ENCODE measurements at regions not wholly inside any gene's neighbourhood (a gene's known extent, or its start where the extent isn't known, plus 50 kb on each side); places are given as distances from the start of the nearest gene placed in this dataset.
A peak's percentile ranks its signal among the peaks of the same experiment; 100 is the strongest.

- no peak overlapping the region for H3K4me3 ChIP-seq
- H3K27ac ChIP-seq: no peak overlapping the region
- H3K9me3 ChIP-seq: no peaks in the 10 kb centered on the region
- TF ChIP-seq POLR2AphosphoS5 (IDR thresholded peaks at IDR 0.05; ENCODE audit: insufficient read depth in 1 of 2, low read depth in 1 of 2) (no peak), POLR2A (IDR thresholded peaks at IDR 0.05) (no peak), CTCF (IDR thresholded peaks at IDR 0.05) (no peak)
- DNase-seq (ENCODE audit: extremely low spot score in 2 of 2): no peak
- no peaks in the 10 kb centered on the region for H3K36me3 ChIP-seq
- H3K27me3 ChIP-seq: no peaks in the 10 kb centered on the region
- intact Hi-C loops (cut with DNase I): no loop called here
- no peaks in the 10 kb centered on the region for H3K4me1 ChIP-seq
Observed at GRCh38 chr14:105844047-105844630, 317.8 kb downstream of the TMEM121 start.

DNA sequence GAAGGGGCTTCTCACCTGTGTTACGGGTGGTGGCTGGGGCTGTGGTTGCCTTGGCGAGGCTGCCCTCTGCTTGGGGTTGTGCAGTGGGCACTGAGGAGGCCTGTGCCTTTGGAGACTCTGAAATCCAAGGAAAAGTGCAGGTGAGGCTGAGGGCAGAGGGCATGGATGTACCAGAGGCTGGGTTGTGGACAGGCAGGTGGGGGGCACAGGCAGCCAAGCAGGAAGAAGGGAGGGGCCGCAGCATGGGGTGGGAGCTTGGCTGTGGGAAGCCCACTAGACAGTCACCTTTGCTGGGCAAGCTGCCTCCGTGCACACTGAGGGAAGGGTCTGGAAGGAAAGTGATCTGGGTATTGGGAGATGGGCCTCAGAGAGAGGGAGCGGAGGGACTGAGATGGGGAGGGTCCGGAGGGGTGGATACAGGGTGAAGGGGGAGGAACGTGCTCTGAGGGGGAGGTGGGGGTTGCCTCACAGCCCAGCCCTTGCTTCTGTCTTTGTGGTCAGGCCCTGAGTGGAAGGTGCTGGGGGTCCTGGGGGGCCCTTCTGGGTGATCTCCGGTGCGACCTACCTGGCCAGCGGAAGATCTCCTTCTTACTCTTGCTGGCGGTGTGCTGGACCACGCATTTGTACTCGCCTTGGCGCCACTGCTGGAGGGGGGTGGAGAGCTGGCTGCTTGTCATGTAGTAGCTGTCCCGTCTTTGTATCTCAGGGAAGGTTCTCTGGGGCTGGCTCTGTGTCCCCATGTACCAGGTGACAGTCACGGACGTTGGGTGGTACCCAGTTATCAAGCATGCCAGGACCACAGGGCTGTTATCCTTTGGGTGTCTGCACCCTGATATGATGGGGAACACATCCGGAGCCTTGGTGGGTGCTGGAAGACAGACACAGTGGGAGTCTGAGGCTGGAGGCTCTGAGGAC is 318.7 kb downstream of the TMEM121 start:
- intact Hi-C loops (cut with DNase I): no loop called here
- Histone ChIP-seq H3K4me3 (no peak overlapping the region), H3K27me3 (no peaks in the 10 kb centered on the region), H3K4me1 (no peaks in the 10 kb centered on the region), H3K9me3 (no peaks in the 10 kb centered on the region), H3K36me3 (no peaks in the 10 kb centered on the region), H3K27ac (no peak overlapping the region)
- DNase-seq (ENCODE audit: extremely low spot score in 2 of 2): no peak
- no peak for TF ChIP-seq CTCF (IDR thresholded peaks at IDR 0.05)
- TF ChIP-seq POLR2A (IDR thresholded peaks at IDR 0.05): no peak
- no peak for TF ChIP-seq POLR2AphosphoS5 (IDR thresholded peaks at IDR 0.05; ENCODE audit: insufficient read depth in 1 of 2, low read depth in 1 of 2)

GRCh38 chr14:105845725-105846309 is 319.4 kb downstream of the TMEM121 start:
- intact Hi-C loops (cut with DNase I): no loop called here
- no peak for TF ChIP-seq POLR2A (IDR thresholded peaks at IDR 0.05)
- no peak for TF ChIP-seq POLR2AphosphoS5 (IDR thresholded peaks at IDR 0.05; ENCODE audit: insufficient read depth in 1 of 2, low read depth in 1 of 2)
- TF ChIP-seq CTCF (IDR thresholded peaks at IDR 0.05): no peak

GRCh38 chr14:105846312-105846711 is 319.9 kb downstream of the TMEM121 start:
- H3K27ac ChIP-seq: no peak overlapping the region
- intact Hi-C loops (cut with DNase I): no loop called here
- H3K9me3 ChIP-seq: no peaks in the 10 kb centered on the region
- no peaks in the 10 kb centered on the region for H3K27me3 ChIP-seq
- TF ChIP-seq POLR2A (IDR thresholded peaks at IDR 0.05) (no peak), CTCF (IDR thresholded peaks at IDR 0.05) (no peak), POLR2AphosphoS5 (IDR thresholded peaks at IDR 0.05; ENCODE audit: insufficient read depth in 1 of 2, low read depth in 1 of 2) (no peak)
- no peaks in the 10 kb centered on the region for H3K4me1 ChIP-seq
- no peaks in the 10 kb centered on the region for H3K36me3 ChIP-seq
- H3K4me3 ChIP-seq: no peak overlapping the region
- DNase-seq (ENCODE audit: extremely low spot score in 2 of 2): no peak

More at GRCh38 chr14:105845725-105846309, 319.4 kb downstream of the TMEM121 start:
- Histone ChIP-seq H3K9me3 (no peaks in the 10 kb centered on the region), H3K27me3 (no peaks in the 10 kb centered on the region), H3K4me1 (no peaks in the 10 kb centered on the region), H3K4me3 (no peak overlapping the region), H3K36me3 (no peaks in the 10 kb centered on the region), H3K27ac (no peak overlapping the region)
- DNase-seq (ENCODE audit: extremely low spot score in 2 of 2): peak in 1 of 2 donors; percentile 82
